OCI-LY1 (cell line): ENCODE measurements at regions not wholly inside any gene's neighbourhood (a gene's known extent, or its start where the extent isn't known, plus 50 kb on each side); places are given as distances from the start of the nearest gene placed in this dataset.

Experiments
- CTCF ChIP-seq: fragments of 200-600 bp; sonication (generic), shearing (Covaris generic); IDR thresholded peaks from 2 replicates; pipeline ENCODE4 v1.5.1; 2017; ENCODE audit warnings: mild to moderate bottlenecking, antibody characterized with exemption, low read length, moderate library complexity, mixed read lengths
- EZH2 ChIP-seq: fragments of 200-600 bp; sonication (generic), shearing (Covaris generic); IDR thresholded peaks from 2 replicates; pipeline ENCODE4 v1.8.0; 2017; ENCODE audit warnings: borderline replicate concordance, mixed run types, mild to moderate bottlenecking, antibody characterized with exemption, low read length, moderate library complexity, mixed read lengths

- no peak for TF ChIP-seq CTCF
- no peak for TF ChIP-seq EZH2
These were observed 124.4 kb upstream of the TMTC1 start for GRCh38 chr12:29908157-29908556.
